H1 (cell line): ENCODE measurements at regions not wholly inside any gene's neighbourhood (a gene's known extent, or its start where the extent isn't known, plus 50 kb on each side); places are given as distances from the start of the nearest gene placed in this dataset.

Source experiments
- ATF2 ChIP-seq: IDR thresholded peaks from 2 replicates; pipeline ENCODE4 v1.6.1; 2012; ENCODE audit warnings: low read length, inconsistent platforms
- ATF3 ChIP-seq: IDR thresholded peaks from 2 replicates; pipeline ENCODE4 v1.6.1; 2011; ENCODE audit warnings: low read depth, mild to moderate bottlenecking, low read length; ENCODE audit not compliant: insufficient read depth
- EZH2 ChIP-seq: fragments of 200-600 bp; sonication (generic); IDR thresholded peaks from 2 replicates; pipeline ENCODE4 v1.7.1; 2012; ENCODE audit warnings: low read depth, mild to moderate bottlenecking, moderate library complexity, low read length, inconsistent platforms; ENCODE audit not compliant: severe bottlenecking
- TF ChIP-seq, protein P1 (sequence below): IDR thresholded peaks from 2 replicates; pipeline ENCODE4 v1.6.1; 2012; ENCODE audit warnings: inconsistent platforms

DNA sequence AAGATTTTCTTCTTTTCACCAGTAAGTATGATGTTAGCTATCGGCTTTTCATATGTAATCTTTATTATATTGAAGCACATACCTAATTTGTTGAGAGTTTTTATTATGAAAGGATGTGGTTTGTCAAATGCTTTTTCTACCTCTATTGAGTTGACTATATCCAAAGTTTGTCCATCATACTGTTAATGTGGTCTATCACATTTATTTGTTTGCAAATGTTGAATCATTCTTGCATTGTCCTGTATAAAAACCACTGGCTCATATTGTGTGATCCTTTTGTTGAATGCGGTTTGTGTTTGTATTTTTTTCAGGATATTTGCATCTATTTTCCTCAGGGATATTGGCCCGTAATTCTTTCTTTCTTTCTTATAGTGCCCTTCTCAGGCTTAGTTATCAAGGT, 675.5 kb downstream of the NUP35 start (continued):
- TF ChIP-seq, protein P1, sequence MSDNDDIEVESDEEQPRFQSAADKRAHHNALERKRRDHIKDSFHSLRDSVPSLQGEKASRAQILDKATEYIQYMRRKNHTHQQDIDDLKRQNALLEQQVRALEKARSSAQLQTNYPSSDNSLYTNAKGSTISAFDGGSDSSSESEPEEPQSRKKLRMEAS, result no peak
- TF ChIP-seq EZH2 (no peak), ATF3 (no peak), ATF2 (no peak)
